ENCODE measurements at regions not wholly inside any gene's neighbourhood (a gene's known extent, or its start where the extent isn't known, plus 50 kb on each side); places are given as distances from the start of the nearest gene placed in this dataset.

GRCh38 chr20:56153926-56154325 is 94.6 kb upstream of the MC3R start:
- CTCF ChIA-PET, result no interaction called here
- intact Hi-C loops (cut with DNase I, micrococcal nuclease), result no loop called here
- ATAC-seq (ENCODE audit: poor library complexity), result no peak

GRCh38 chr20:56155625-56156024 is 92.9 kb upstream of the MC3R start:
- Histone ChIP-seq H3K27me3 (ENCODE audit: control insufficient read depth in 1 of 2, insufficient read depth in 2 of 2, low read length in 2 of 2) (no peaks in the 10 kb centered on the region), H3K9me3 (ENCODE audit: control insufficient read depth in 1 of 2, insufficient read depth in 1 of 2, low read length in 2 of 2) (peaks cover 0 to 4% of the 10 kb centered on the region in 2 experiments), H3K4me3 (ENCODE audit: low read length) (no peak overlapping the region), H3K27ac (ENCODE audit: low read depth in 1 of 2, low read length in 2 of 2) (no peak overlapping the region), H3K36me3 (ENCODE audit: insufficient read depth, low read length) (no peaks in the 10 kb centered on the region), H3K4me1 (ENCODE audit: insufficient read depth, low read length) (no peaks in the 10 kb centered on the region)
- DNase-seq (no peak), ATAC-seq (ENCODE audit: poor library complexity) (no peak)
- Mint-ChIP-seq H3K9me3 (no peaks in the 10 kb centered on the region), H3K36me3 (ENCODE audit: low read depth) (no peaks in the 10 kb centered on the region), H3K27ac (no peak overlapping the region), H3K4me1 (ENCODE audit: low read depth) (no peaks in the 10 kb centered on the region), H3K27me3 (peaks cover 9% of the 10 kb centered on the region), H3K4me3 (no peak overlapping the region)
- ChIA-PET CTCF (no interaction called here), POLR2A (no interaction called here)
- TF ChIP-seq CTCF (IDR thresholded peaks at IDR 0.05), result no peak
- intact Hi-C loops (cut with DNase I, micrococcal nuclease), result no loop called here

More at GRCh38 chr20:56153926-56154325, 94.6 kb upstream of the MC3R start:
- Mint-ChIP-seq H3K27ac (no peak overlapping the region), H3K9me3 (no peaks in the 10 kb centered on the region), H3K36me3 (ENCODE audit: low read depth) (no peaks in the 10 kb centered on the region), H3K4me3 (no peak overlapping the region), H3K27me3 (peaks cover 9% of the 10 kb centered on the region), H3K4me1 (ENCODE audit: low read depth) (no peaks in the 10 kb centered on the region)
- POLR2A ChIA-PET, result no interaction called here
- Histone ChIP-seq H3K27ac (ENCODE audit: low read depth in 1 of 2, low read length in 2 of 2) (no peak overlapping the region), H3K27me3 (ENCODE audit: control insufficient read depth in 1 of 2, insufficient read depth in 2 of 2, low read length in 2 of 2) (no peaks in the 10 kb centered on the region), H3K4me3 (ENCODE audit: low read length) (no peak overlapping the region), H3K9me3 (ENCODE audit: control insufficient read depth in 1 of 2, insufficient read depth in 1 of 2, low read length in 2 of 2) (peaks cover 0 to 4% of the 10 kb centered on the region in 2 experiments), H3K4me1 (ENCODE audit: insufficient read depth, low read length) (no peaks in the 10 kb centered on the region), H3K36me3 (ENCODE audit: insufficient read depth, low read length) (no peaks in the 10 kb centered on the region)
- no peak for DNase-seq
- TF ChIP-seq CTCF (IDR thresholded peaks at IDR 0.05), result no peak

- Histone ChIP-seq H3K9me3 (ENCODE audit: control insufficient read depth in 1 of 2, insufficient read depth in 1 of 2, low read length in 2 of 2) (no peaks in the 10 kb centered on the region), H3K4me1 (ENCODE audit: insufficient read depth, low read length) (no peaks in the 10 kb centered on the region), H3K27me3 (ENCODE audit: control insufficient read depth in 1 of 2, insufficient read depth in 2 of 2, low read length in 2 of 2) (no peaks in the 10 kb centered on the region), H3K27ac (ENCODE audit: low read depth in 1 of 2, low read length in 2 of 2) (no peak overlapping the region), H3K36me3 (ENCODE audit: insufficient read depth, low read length) (no peaks in the 10 kb centered on the region), H3K4me3 (ENCODE audit: low read length) (no peak overlapping the region)
- Mint-ChIP-seq H3K4me1 (ENCODE audit: low read depth) (no peaks in the 10 kb centered on the region), H3K27me3 (peaks cover 13% of the 10 kb centered on the region), H3K9me3 (no peaks in the 10 kb centered on the region), H3K36me3 (ENCODE audit: low read depth) (no peaks in the 10 kb centered on the region), H3K4me3 (no peak overlapping the region), H3K27ac (no peak overlapping the region)
- ChIA-PET CTCF (no interaction called here), POLR2A (no interaction called here)
- intact Hi-C loops (cut with DNase I, micrococcal nuclease), result no loop called here
- no peak for TF ChIP-seq CTCF (IDR thresholded peaks at IDR 0.05)
- DNase-seq (no peak), ATAC-seq (ENCODE audit: poor library complexity) (no peak)
Measured at GRCh38 chr20:56157530-56158203, 90.9 kb upstream of the MC3R start.
